HG03095 (cell line): ENCODE measurements at regions not wholly inside any gene's neighbourhood (a gene's known extent, or its start where the extent isn't known, plus 50 kb on each side); places are given as distances from the start of the nearest gene placed in this dataset.

Experiments
- ATAC-seq: cut with Tn5 transposase; IDR thresholded peaks from one replicate; pipeline ENCODE4 v1.9.1; 2021; ENCODE audit warnings: moderate library complexity; ENCODE audit not compliant: unreplicated experiment

- no peak for ATAC-seq
Observed at GRCh38 chr5:88376728-88377127, 108.1 kb upstream of the TMEM161B start.

- ATAC-seq, result no peak
Observed at GRCh38 chr5:88374391-88374790, 105.7 kb upstream of the TMEM161B start.

- no peak for ATAC-seq
Observed at GRCh38 chr5:88370824-88371223, 102.2 kb upstream of the TMEM161B start.

GRCh38 chr5:88368201-88368600 lies 99.6 kb upstream of the TMEM161B start:
- no peak for ATAC-seq

GRCh38 chr5:88364991-88365390 lies 96.3 kb upstream of the TMEM161B start:
- ATAC-seq, result no peak

GRCh38 chr5:88355490-88356050 lies 86.9 kb upstream of the TMEM161B start:
- ATAC-seq, result no peak

DNA sequence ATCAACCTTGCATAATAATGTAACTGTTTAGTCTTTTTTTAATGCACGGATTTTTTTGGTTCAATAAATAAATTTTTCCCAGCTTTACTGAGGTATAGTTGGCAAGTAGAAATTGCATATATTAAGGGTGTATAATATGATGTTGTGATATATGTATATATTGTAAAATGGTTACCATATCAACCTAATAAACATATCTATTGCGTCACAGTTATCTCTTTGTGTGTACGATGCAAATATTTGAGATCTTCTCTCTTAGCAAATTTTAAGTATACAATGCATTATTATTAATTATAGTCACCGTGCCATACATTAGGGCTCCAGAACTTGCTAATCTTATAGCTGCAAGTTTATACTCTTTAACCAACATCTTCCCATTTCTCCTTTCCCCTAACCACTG lies 57.2 kb upstream of the TMEM161B start:
- ATAC-seq, result no peak

- no peak for ATAC-seq
Observed at GRCh38 chr5:88322785-88323184, 54.1 kb upstream of the TMEM161B start.
